IMR-90 (cell line): ENCODE measurements at regions not wholly inside any gene's neighbourhood (a gene's known extent, or its start where the extent isn't known, plus 50 kb on each side); places are given as distances from the start of the nearest gene placed in this dataset.

Source experiments
- BHLHE40 ChIP-seq: fragments of 150-350 bp; IDR thresholded peaks from 2 replicates; pipeline ENCODE4 v1.6.1; 2016; ENCODE audit warnings: mild to moderate bottlenecking, low read depth, low read length
- CEBPB ChIP-seq: IDR thresholded peaks from 2 replicates; pipeline ENCODE4 v1.6.1; 2012; ENCODE audit warnings: low read depth, low read length, improper control_type of control experiment
- CHD1 ChIP-seq: IDR thresholded peaks from 2 replicates; pipeline ENCODE4 v1.6.1; 2012; ENCODE audit warnings: low read depth, low read length, improper control_type of control experiment
- MAZ ChIP-seq: IDR thresholded peaks from 2 replicates; pipeline ENCODE4 v1.6.1; 2012; ENCODE audit warnings: low read depth, mild to moderate bottlenecking, low read length, improper control_type of control experiment, moderate library complexity, borderline replicate concordance
- MXI1 ChIP-seq: IDR thresholded peaks from 2 replicates; pipeline ENCODE4 v1.6.1; 2012; ENCODE audit warnings: low read depth, mild to moderate bottlenecking, low read length, moderate library complexity, borderline replicate concordance
- POLR2A ChIP-seq: IDR thresholded peaks from 2 replicates; pipeline ENCODE4 v1.6.1; 2012; ENCODE audit warnings: mild to moderate bottlenecking, low read depth, low read length
- RAD21 ChIP-seq: IDR thresholded peaks from 2 replicates; pipeline ENCODE4 v1.6.1; 2012; ENCODE audit warnings: low read length, improper control_type of control experiment
- RCOR1 ChIP-seq: IDR thresholded peaks from 2 replicates; pipeline ENCODE4 v1.6.1; 2012; ENCODE audit warnings: mild to moderate bottlenecking, low read length, improper control_type of control experiment; ENCODE audit not compliant: insufficient replicate concordance
- RFX5 ChIP-seq: IDR thresholded peaks from 2 replicates; pipeline ENCODE4 v1.8.0; 2012; ENCODE audit warnings: low read depth, mild to moderate bottlenecking, low read length, moderate library complexity
- SMC3 ChIP-seq: fragments of 150-350 bp; IDR thresholded peaks from 2 replicates; pipeline ENCODE4 v1.6.1; 2016; ENCODE audit warnings: low read depth, mild to moderate bottlenecking, antibody characterized with exemption, low read length, moderate library complexity
- TF ChIP-seq, protein P1 (sequence below): conservative IDR thresholded peaks from 2 replicates; pipeline ENCODE4 v1.5.1; 2012; ENCODE audit warnings: mild to moderate bottlenecking, low read depth, low read length, improper control_type of control experiment
- TF ChIP-seq, protein P2 (sequence below): fragments of 150-350 bp; IDR thresholded peaks from 2 replicates; pipeline ENCODE4 v1.6.1; 2017; ENCODE audit warnings: mild to moderate bottlenecking, antibody characterized with exemption, low read length, low read depth
- TF ChIP-seq, protein P3 (sequence below): fragments of 150-350 bp; IDR thresholded peaks from 2 replicates; pipeline ENCODE4 v1.6.1; 2016; ENCODE audit warnings: low read depth, mild to moderate bottlenecking, low read length, moderate library complexity, borderline replicate concordance

DNA sequence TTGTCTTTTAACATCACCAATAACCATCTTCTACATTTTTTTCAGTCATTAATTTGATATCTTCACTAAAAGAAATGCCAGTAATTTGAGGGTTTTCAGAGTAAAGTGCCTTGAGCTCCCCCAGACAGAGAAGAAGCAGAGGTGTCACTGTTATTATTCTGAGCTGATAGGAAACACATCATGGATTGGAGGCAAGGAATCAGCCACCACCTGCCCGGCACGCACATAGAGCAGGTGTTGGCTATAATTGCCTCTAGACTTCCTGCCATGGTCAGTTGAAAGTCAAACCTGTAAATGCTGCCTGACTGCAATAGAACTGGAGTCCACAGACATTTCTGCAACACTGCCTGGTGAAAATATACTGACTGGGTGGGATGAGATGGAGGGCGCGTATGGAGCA, 776.6 kb downstream of the UQCRFS1 start:
- no peak for TF ChIP-seq RCOR1
- TF ChIP-seq, protein P1, sequence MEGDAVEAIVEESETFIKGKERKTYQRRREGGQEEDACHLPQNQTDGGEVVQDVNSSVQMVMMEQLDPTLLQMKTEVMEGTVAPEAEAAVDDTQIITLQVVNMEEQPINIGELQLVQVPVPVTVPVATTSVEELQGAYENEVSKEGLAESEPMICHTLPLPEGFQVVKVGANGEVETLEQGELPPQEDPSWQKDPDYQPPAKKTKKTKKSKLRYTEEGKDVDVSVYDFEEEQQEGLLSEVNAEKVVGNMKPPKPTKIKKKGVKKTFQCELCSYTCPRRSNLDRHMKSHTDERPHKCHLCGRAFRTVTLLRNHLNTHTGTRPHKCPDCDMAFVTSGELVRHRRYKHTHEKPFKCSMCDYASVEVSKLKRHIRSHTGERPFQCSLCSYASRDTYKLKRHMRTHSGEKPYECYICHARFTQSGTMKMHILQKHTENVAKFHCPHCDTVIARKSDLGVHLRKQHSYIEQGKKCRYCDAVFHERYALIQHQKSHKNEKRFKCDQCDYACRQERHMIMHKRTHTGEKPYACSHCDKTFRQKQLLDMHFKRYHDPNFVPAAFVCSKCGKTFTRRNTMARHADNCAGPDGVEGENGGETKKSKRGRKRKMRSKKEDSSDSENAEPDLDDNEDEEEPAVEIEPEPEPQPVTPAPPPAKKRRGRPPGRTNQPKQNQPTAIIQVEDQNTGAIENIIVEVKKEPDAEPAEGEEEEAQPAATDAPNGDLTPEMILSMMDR: no peak
- TF ChIP-seq POLR2A: no peak
- TF ChIP-seq CEBPB: no peak
- no peak for TF ChIP-seq RAD21
- TF ChIP-seq, protein P2, sequence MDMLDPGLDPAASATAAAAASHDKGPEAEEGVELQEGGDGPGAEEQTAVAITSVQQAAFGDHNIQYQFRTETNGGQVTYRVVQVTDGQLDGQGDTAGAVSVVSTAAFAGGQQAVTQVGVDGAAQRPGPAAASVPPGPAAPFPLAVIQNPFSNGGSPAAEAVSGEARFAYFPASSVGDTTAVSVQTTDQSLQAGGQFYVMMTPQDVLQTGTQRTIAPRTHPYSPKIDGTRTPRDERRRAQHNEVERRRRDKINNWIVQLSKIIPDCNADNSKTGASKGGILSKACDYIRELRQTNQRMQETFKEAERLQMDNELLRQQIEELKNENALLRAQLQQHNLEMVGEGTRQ: no peak
- TF ChIP-seq BHLHE40: no peak
- no peak for TF ChIP-seq MAZ
- TF ChIP-seq MXI1: no peak
- TF ChIP-seq SMC3: no peak
- no peak for TF ChIP-seq CHD1
- TF ChIP-seq, protein P3, sequence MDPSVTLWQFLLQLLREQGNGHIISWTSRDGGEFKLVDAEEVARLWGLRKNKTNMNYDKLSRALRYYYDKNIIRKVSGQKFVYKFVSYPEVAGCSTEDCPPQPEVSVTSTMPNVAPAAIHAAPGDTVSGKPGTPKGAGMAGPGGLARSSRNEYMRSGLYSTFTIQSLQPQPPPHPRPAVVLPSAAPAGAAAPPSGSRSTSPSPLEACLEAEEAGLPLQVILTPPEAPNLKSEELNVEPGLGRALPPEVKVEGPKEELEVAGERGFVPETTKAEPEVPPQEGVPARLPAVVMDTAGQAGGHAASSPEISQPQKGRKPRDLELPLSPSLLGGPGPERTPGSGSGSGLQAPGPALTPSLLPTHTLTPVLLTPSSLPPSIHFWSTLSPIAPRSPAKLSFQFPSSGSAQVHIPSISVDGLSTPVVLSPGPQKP: no peak
- no peak for TF ChIP-seq RFX5
